SK-N-SH (cell line): ENCODE measurements at regions not wholly inside any gene's neighbourhood (a gene's known extent, or its start where the extent isn't known, plus 50 kb on each side); places are given as distances from the start of the nearest gene placed in this dataset.
"Not testable (repeated sequence)": the region's sequence is repeated elsewhere in the genome, so short reads cannot be mapped to it uniquely, and the experiment has no call there.

Experiments used
- CTCF ChIA-PET: fragments of 300-600, 350-600 bp; formaldehyde crosslinking; extraction: SDS; loops from one replicate; lab custom pipeline; 2021; lab: Yijun Ruan, JAX
- POLR2A ChIA-PET: fragments of 350-600 bp; sonication (Branson Sonifier 250); formaldehyde crosslinking; extraction: SDS; loops from one replicate; lab custom pipeline; 2020; ENCODE audit warnings: antibody characterized with exemption, inconsistent platforms; lab: Yijun Ruan, JAX
- DNase-seq: peaks from one replicate; pipeline ENCODE4 v3.0.0; 2012
- H2AFZ ChIP-seq: fragments of 200-600 bp; sonication (generic); 2 replicates; pipeline ENCODE4 v1.8.1; 2016; ENCODE audit warnings: antibody characterized with exemption, mild to moderate bottlenecking, low read depth
- H3F3A ChIP-seq: fragments of 200-600 bp; sonication (generic); replicated peaks from 2 replicates; pipeline ENCODE3; 2016; ENCODE audit warnings: antibody characterized with exemption, mild to moderate bottlenecking; ENCODE audit not compliant: insufficient read depth
- H3K27ac ChIP-seq, 2 experiments: fragments of 200-500 bp in 1 of 2; fragments of 200-600 bp in 1 of 2; sonication (Bioruptor generic) in 1 of 2; sonication (generic), shearing (Covaris generic) in 1 of 2; 2 replicates each; pipeline versions ENCODE4 v1.5.1 to v1.6.1; 2014 to 2016; ENCODE audit warnings: low read depth in 2 of 2, inconsistent platforms in 1 of 2, low read length in 1 of 2, mild to moderate bottlenecking in 1 of 2, mixed read lengths in 1 of 2
- H3K27me3 ChIP-seq: fragments of 200-600 bp; sonication (generic), shearing (Covaris generic); 2 replicates; pipeline ENCODE4 v1.6.1; 2016; ENCODE audit warnings: mixed run types; ENCODE audit not compliant: insufficient read depth
- H3K36me3 ChIP-seq, 2 experiments: fragments of 200-500 bp in 1 of 2; fragments of 200-600 bp in 1 of 2; sonication (Bioruptor generic) in 1 of 2; sonication (generic) in 1 of 2; replicated peaks in 1 of 2; 2 replicates each; pipeline versions ENCODE3 to v1.5.1; 2014 to 2016; ENCODE audit warnings: low read length in 1 of 2, mild to moderate bottlenecking in 1 of 2; ENCODE audit not compliant: insufficient read depth in 2 of 2, control insufficient read depth in 1 of 2
- H3K4me1 ChIP-seq, 2 experiments: fragments of 200-500 bp in 1 of 2; fragments of 200-600 bp in 1 of 2; sonication (Bioruptor generic) in 1 of 2; sonication (generic), shearing (Covaris generic) in 1 of 2; 2 replicates each; pipeline versions ENCODE4 v1.5.1 to v1.6.1; 2014 to 2016; ENCODE audit warnings: low read depth in 1 of 2, low read length in 1 of 2, mixed run types in 1 of 2; ENCODE audit not compliant: insufficient read depth in 2 of 2, control insufficient read depth in 1 of 2
- H3K4me2 ChIP-seq: fragments of 200-600 bp; sonication (generic), shearing (Covaris generic); 2 replicates; pipeline ENCODE4 v1.6.1; 2017; ENCODE audit warnings: mixed run types
- H3K4me3 ChIP-seq, 2 experiments: fragments of 200-500 bp in 1 of 2; fragments of 200-600 bp in 1 of 2; sonication (Bioruptor generic) in 1 of 2; sonication (generic), shearing (Covaris generic) in 1 of 2; 2 replicates each; pipeline versions ENCODE4 v1.5.1 to v1.8.1; 2014 to 2016; ENCODE audit warnings: low read depth in 2 of 2, inconsistent platforms in 1 of 2, low read length in 1 of 2, mild to moderate bottlenecking in 1 of 2, mixed read lengths in 1 of 2, moderate library complexity in 1 of 2
- H3K79me2 ChIP-seq: fragments of 200-600 bp; sonication (generic); 2 replicates; pipeline ENCODE4 v1.8.1; 2017; ENCODE audit warnings: mild to moderate bottlenecking; ENCODE audit not compliant: insufficient read depth
- H3K9ac ChIP-seq: fragments of 200-600 bp; sonication (generic); 2 replicates; pipeline ENCODE4 v1.6.1; 2017; ENCODE audit warnings: mixed run types
- H3K9me2 ChIP-seq: fragments of 200-600 bp; sonication (generic); 2 replicates; pipeline ENCODE4 v1.6.1; 2017; ENCODE audit warnings: mixed run types
- H3K9me3 ChIP-seq: fragments of 200-600 bp; sonication (generic); 2 replicates; pipeline ENCODE4 v1.6.1; 2017; ENCODE audit warnings: mixed run types, mild to moderate bottlenecking, moderate library complexity
- H4K20me1 ChIP-seq: fragments of 200-600 bp; sonication (generic); 2 replicates; pipeline ENCODE4 v1.6.1; 2017; ENCODE audit warnings: mild to moderate bottlenecking, mixed run types; ENCODE audit not compliant: insufficient read depth
- EP300 ChIP-seq, 2 experiments: IDR thresholded peaks; 2 replicates each; pipeline versions ENCODE4 v1.4.0 to v1.6.1; 2012; ENCODE audit warnings: borderline replicate concordance in 1 of 2, low read depth in 1 of 2, low read length in 1 of 2
- FOXJ3 ChIP-seq: sonication (generic); formaldehyde crosslinking; IDR thresholded peaks from 2 replicates; pipeline ENCODE4 v1.5.1; 2020; ENCODE audit warnings: mild to moderate bottlenecking, missing genetic modification reagents
- GATA2 ChIP-seq: sonication (generic); formaldehyde crosslinking; IDR thresholded peaks from 2 replicates; pipeline ENCODE4 v1.5.0; 2020; ENCODE audit warnings: mild to moderate bottlenecking, missing genetic modification reagents
- JUND ChIP-seq: IDR thresholded peaks from 2 replicates; pipeline ENCODE4 v1.4.0; 2012
- NRF1 ChIP-seq: IDR thresholded peaks from 2 replicates; pipeline ENCODE4 v1.6.1; 2012; ENCODE audit warnings: low read depth, mild to moderate bottlenecking, low read length
- RCOR1 ChIP-seq: fragments of 150-350 bp; IDR thresholded peaks from 2 replicates; pipeline ENCODE4 v1.6.1; 2017; ENCODE audit warnings: antibody characterized with exemption, low read length
- SIN3A ChIP-seq: IDR thresholded peaks from 2 replicates; pipeline ENCODE4 v1.6.1; 2012; ENCODE audit warnings: low read depth, mild to moderate bottlenecking, low read length, moderate library complexity, borderline replicate concordance
- TAF1 ChIP-seq: IDR thresholded peaks from 2 replicates; pipeline ENCODE4 v1.6.1; 2012; ENCODE audit warnings: low read depth, mild to moderate bottlenecking, low read length, moderate library complexity, borderline replicate concordance
- TCF12 ChIP-seq: IDR thresholded peaks from 2 replicates; pipeline ENCODE4 v1.4.0; 2012
- WGBS: methylation state at CpG from one replicate; pipeline ENCODE4 v1.1.6; 2017; ENCODE audit warnings: low lambda C conversion rate; 5-methylcytosine and 5-hydroxymethylcytosine counted together
- TF ChIP-seq, protein P1 (sequence below): IDR thresholded peaks from 2 replicates; pipeline ENCODE4; 2012

DNA sequence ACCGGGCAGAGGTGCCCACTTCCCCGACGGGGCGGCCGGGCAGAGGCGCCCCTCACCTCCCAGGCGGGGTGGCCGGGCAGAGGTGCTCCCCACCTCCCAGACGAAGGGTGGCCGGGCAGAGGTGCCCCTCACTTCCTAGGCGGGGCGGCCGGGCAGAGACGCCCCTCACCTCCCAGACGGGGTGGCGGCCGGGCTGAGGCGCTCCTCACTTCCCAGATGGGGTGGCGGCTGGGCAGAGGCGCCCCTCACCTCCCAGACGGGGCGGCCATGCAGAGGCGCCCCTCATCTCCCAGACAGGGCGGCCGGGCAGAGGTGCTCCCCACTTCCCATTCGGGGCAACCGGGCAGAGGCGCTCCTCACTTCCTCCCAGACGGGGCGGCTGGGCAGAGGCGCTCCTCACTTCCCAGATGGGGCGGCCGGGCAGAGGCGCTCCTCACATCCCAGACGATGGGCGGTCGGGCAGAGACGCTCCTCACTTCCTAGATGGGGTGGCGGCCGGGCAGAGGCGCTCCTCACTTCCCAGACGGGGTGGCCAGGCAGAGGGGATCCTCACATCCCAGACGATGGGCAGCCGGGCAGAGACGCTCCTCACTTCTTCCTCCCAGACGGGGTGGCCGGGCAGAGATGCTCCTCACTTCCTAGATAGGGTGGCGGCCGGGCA lies 142.3 kb upstream of the NTRK2 start:
- POLR2A ChIA-PET, H2AFZ ChIP-seq, H3K9ac ChIP-seq, DNase-seq, H3F3A ChIP-seq, H4K20me1 ChIP-seq, H3K27ac ChIP-seq, CTCF ChIA-PET, H3K4me2 ChIP-seq, H3K36me3 ChIP-seq, H3K4me3 ChIP-seq, H3K4me1 ChIP-seq, H3K79me2 ChIP-seq, H3K27me3 ChIP-seq, H3K9me3 ChIP-seq, H3K9me2 ChIP-seq: not testable (repeated sequence)
- WGBS: no CpG with 5 or more reads among the region's 49 CpGs

DNA sequence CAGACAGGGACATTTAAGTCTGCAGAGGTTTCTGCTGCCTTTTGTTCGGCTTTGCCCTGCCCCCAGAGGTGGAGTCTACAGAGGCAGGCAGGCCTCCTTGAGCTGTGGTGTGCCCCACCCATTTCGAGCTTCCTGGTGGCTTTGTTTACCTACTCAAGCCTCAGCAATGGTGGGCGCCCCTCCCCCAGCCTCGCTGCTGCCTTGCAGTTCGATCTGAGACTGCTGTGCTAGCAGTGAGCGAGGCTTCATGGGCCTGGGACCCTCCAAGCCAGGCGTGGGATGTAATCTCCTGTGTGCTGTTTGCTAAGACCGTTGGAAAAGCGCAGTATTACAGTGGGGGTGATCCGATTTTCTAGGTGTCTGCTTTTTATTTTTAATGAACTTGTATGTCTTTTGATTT lies 133.6 kb upstream of the NTRK2 start:
- H3K4me2 ChIP-seq, H3K79me2 ChIP-seq, H3K4me3 ChIP-seq, H2AFZ ChIP-seq, H3K27ac ChIP-seq, H3K4me1 ChIP-seq, H3K9ac ChIP-seq, H3K27me3 ChIP-seq, DNase-seq, H3K9me3 ChIP-seq, CTCF ChIA-PET, H3F3A ChIP-seq, H4K20me1 ChIP-seq, H3K36me3 ChIP-seq, H3K9me2 ChIP-seq: not testable (repeated sequence)
- POLR2A ChIA-PET: interaction anchor here (0.6 kb wide), 1 partner anchor 218 kb away, joined by 3 read pairs; no protein-coding TSS in a partner anchor
- 14% methylated on average over 10 of the region's 10 CpGs for WGBS

DNA sequence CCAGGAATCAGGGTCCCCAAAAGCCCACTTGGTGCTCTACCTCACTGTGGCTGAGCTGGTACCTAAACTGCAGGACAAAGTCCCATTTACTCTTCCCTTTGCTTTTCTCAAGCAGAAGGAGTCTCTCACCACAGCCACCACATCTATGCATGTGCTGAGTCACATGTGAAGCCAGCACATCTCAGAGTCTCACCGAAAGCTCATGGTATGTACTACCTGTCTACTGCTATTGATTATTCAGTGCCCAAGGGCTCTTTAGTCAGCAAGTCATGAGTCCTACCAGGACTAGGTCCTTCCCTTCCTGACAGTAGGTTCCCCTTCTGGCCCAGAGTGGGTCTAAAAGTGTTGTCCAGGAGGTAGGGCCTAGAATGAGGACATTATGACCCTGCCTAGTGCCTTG lies 130.7 kb upstream of the NTRK2 start:
- Histone ChIP-seq H3K9me2 (no peaks in the 10 kb centered on the region), H3F3A (no peaks in the 10 kb centered on the region), H3K4me2 (no peak overlapping the region), H3K27me3 (no peaks in the 10 kb centered on the region), H3K9ac (no peak overlapping the region), H3K36me3 (no peaks in the 10 kb centered on the region), H4K20me1 (no peaks in the 10 kb centered on the region), H3K79me2 (no peaks in the 10 kb centered on the region), H3K4me1 (peaks cover 0 to 2% of the 10 kb centered on the region in 2 experiments; a peak in 1 of 4 replicates), H2AFZ (no peak overlapping the region), H3K4me3 (no peak overlapping the region), H3K27ac (no peak overlapping the region), H3K9me3 (no peaks in the 10 kb centered on the region)
- 54% methylated on average over 1 of the region's 1 CpG for WGBS
- DNase-seq: no peak
- ChIA-PET POLR2A (no interaction called here), CTCF (no interaction called here)
- no peak for TF ChIP-seq GATA2 (CRISPR knock-in tag)
- TF ChIP-seq TAF1: no peak
- TF ChIP-seq EP300 (IDR thresholded peaks at IDR 0.05; ENCODE audit: borderline replicate concordance in 1 of 2, low read depth in 1 of 2, low read length in 1 of 2): no peak
- no peak for TF ChIP-seq FOXJ3 (CRISPR knock-in tag)
- no peak for TF ChIP-seq TCF12
- TF ChIP-seq, protein P1, sequence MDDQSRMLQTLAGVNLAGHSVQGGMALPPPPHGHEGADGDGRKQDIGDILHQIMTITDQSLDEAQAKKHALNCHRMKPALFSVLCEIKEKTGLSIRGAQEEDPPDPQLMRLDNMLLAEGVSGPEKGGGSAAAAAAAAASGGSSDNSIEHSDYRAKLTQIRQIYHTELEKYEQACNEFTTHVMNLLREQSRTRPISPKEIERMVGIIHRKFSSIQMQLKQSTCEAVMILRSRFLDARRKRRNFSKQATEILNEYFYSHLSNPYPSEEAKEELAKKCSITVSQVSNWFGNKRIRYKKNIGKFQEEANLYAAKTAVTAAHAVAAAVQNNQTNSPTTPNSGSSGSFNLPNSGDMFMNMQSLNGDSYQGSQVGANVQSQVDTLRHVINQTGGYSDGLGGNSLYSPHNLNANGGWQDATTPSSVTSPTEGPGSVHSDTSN: no peak
- TF ChIP-seq SIN3A: no peak
- no peak for TF ChIP-seq NRF1
- TF ChIP-seq RCOR1: no peak
- TF ChIP-seq JUND: no peak
